ENCODE measurements at regions not wholly inside any gene's neighbourhood (a gene's known extent, or its start where the extent isn't known, plus 50 kb on each side); places are given as distances from the start of the nearest gene placed in this dataset.

DNA sequence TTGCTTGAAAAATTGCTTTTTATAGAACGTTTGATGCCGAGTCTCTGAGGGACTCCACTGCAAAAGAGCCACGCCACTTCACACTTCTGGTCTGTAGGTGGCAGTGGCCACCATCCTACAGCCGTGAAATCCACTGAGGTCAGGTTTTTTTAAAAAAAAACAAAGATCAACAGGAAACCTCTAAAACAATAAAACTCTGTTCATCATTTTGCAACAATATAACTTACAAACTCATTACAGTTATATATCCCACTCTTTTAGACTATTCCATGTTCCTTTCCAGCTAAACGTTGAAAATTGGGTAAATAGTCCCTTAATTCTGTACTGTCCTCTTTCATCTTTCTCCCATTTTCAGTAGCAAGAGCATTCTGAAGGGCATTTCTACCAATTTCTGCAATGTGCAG lies 64.6 kb upstream of the FMN2 start:
- Histone ChIP-seq H2AFZ (ENCODE audit: insufficient read depth, low read length, poor library complexity) (no peak overlapping the region), H3K14ac (ENCODE audit: low read length) (no peak overlapping the region)
- no CpG with 5 or more reads among the region's 5 CpGs for WGBS (ENCODE audit: extremely low coverage, insufficient coverage, insufficient read length)

GRCh38 chr1:240029418-240029817 lies 62.3 kb upstream of the FMN2 start:
- no peaks in the 10 kb centered on the region for H3K36me3 ChIP-seq (ENCODE audit: control insufficient read depth in 1 of 2, insufficient read depth in 2 of 2, low read length in 2 of 2)
- H4K91ac ChIP-seq (ENCODE audit: low read depth, low read length): no peak overlapping the region
- H3K23ac ChIP-seq (ENCODE audit: low read length): no peak overlapping the region
- no peak overlapping the region for H2BK12ac ChIP-seq (ENCODE audit: low read length)
- no peak overlapping the region for H4K12ac ChIP-seq (ENCODE audit: low read depth, low read length)
- no peaks in the 10 kb centered on the region for H3K4me1 ChIP-seq (ENCODE audit: control insufficient read depth in 1 of 2, insufficient read depth in 2 of 2, low read length in 2 of 2)
- no CpG with 5 or more reads among the region's 3 CpGs for WGBS (ENCODE audit: extremely low coverage, insufficient coverage, insufficient read length)
- H3K4me2 ChIP-seq (ENCODE audit: low read length): no peak overlapping the region
- no peak overlapping the region for H2AK5ac ChIP-seq (ENCODE audit: low read length)
- H2BK5ac ChIP-seq (ENCODE audit: low read depth, low read length, poor library complexity): no peak overlapping the region
- H3K27ac ChIP-seq (ENCODE audit: low read depth, low read length): no peak overlapping the region
- no peak overlapping the region for H3K14ac ChIP-seq (ENCODE audit: low read length)
- DNase-seq: no peak
- H2AFZ ChIP-seq (ENCODE audit: insufficient read depth, low read length, poor library complexity): no peak overlapping the region
- H3K9ac ChIP-seq (ENCODE audit: low read length): no peak overlapping the region
- no peak overlapping the region for H3K4ac ChIP-seq (ENCODE audit: low read depth, low read length)
- no peaks in the 10 kb centered on the region for H3K79me2 ChIP-seq (ENCODE audit: control insufficient read depth, insufficient read depth, low read length, poor library complexity)
- no peaks in the 10 kb centered on the region for H3K9me3 ChIP-seq (ENCODE audit: insufficient read depth, low read depth, low read length)
- no peaks in the 10 kb centered on the region for H3K27me3 ChIP-seq (ENCODE audit: insufficient read depth, low read length)
- no peak overlapping the region for H4K8ac ChIP-seq (ENCODE audit: low read depth, low read length)
- no peak overlapping the region for H3K4me3 ChIP-seq (ENCODE audit: low read depth, low read length)
- no peak overlapping the region for H2BK120ac ChIP-seq (ENCODE audit: insufficient read depth, low read length, poor library complexity)
- no peak overlapping the region for H3K18ac ChIP-seq (ENCODE audit: low read length)
- no peaks in the 10 kb centered on the region for H3K79me1 ChIP-seq (ENCODE audit: low read length)

More for the DNA sequence above, 64.6 kb upstream of the FMN2 start:
- H4K8ac ChIP-seq (ENCODE audit: low read depth, low read length): no peak overlapping the region
- H2BK5ac ChIP-seq (ENCODE audit: low read depth, low read length, poor library complexity): no peak overlapping the region
- no peak overlapping the region for H3K18ac ChIP-seq (ENCODE audit: low read length)
- no peaks in the 10 kb centered on the region for H3K4me1 ChIP-seq (ENCODE audit: control insufficient read depth in 1 of 2, insufficient read depth in 2 of 2, low read length in 2 of 2)
- H2BK120ac ChIP-seq (ENCODE audit: insufficient read depth, low read length, poor library complexity): no peak overlapping the region
- H4K12ac ChIP-seq (ENCODE audit: low read depth, low read length): no peak overlapping the region
- H3K79me1 ChIP-seq (ENCODE audit: low read length): no peaks in the 10 kb centered on the region
- no peak overlapping the region for H3K27ac ChIP-seq (ENCODE audit: low read depth, low read length)
- H3K27me3 ChIP-seq (ENCODE audit: insufficient read depth, low read length): no peaks in the 10 kb centered on the region
- H3K4me2 ChIP-seq (ENCODE audit: low read length): no peak overlapping the region
- H2BK12ac ChIP-seq (ENCODE audit: low read length): no peak overlapping the region
- H3K79me2 ChIP-seq (ENCODE audit: control insufficient read depth, insufficient read depth, low read length, poor library complexity): no peaks in the 10 kb centered on the region
- no peak overlapping the region for H3K4me3 ChIP-seq (ENCODE audit: low read depth, low read length)
- no peak overlapping the region for H3K4ac ChIP-seq (ENCODE audit: low read depth, low read length)
- no peaks in the 10 kb centered on the region for H3K36me3 ChIP-seq (ENCODE audit: control insufficient read depth in 1 of 2, insufficient read depth in 2 of 2, low read length in 2 of 2)
- no peak overlapping the region for H2AK5ac ChIP-seq (ENCODE audit: low read length)
- no peak overlapping the region for H3K9ac ChIP-seq (ENCODE audit: low read length)
- no peak overlapping the region for H4K91ac ChIP-seq (ENCODE audit: low read depth, low read length)
- peak; percentile 16 to 62 for DNase-seq
- H3K9me3 ChIP-seq (ENCODE audit: insufficient read depth, low read depth, low read length): no peaks in the 10 kb centered on the region
- H3K23ac ChIP-seq (ENCODE audit: low read length): no peak overlapping the region

- Histone ChIP-seq H2BK5ac (ENCODE audit: low read depth, low read length, poor library complexity) (no peak overlapping the region), H3K18ac (ENCODE audit: low read length) (no peak overlapping the region), H4K8ac (ENCODE audit: low read depth, low read length) (no peak overlapping the region), H3K4me1 (ENCODE audit: control insufficient read depth in 1 of 2, insufficient read depth in 2 of 2, low read length in 2 of 2) (no peaks in the 10 kb centered on the region), H3K4ac (ENCODE audit: low read depth, low read length) (no peak overlapping the region), H3K79me1 (ENCODE audit: low read length) (no peaks in the 10 kb centered on the region), H2AK5ac (ENCODE audit: low read length) (no peak overlapping the region), H3K79me2 (ENCODE audit: control insufficient read depth, insufficient read depth, low read length, poor library complexity) (no peaks in the 10 kb centered on the region), H3K27me3 (ENCODE audit: insufficient read depth, low read length) (no peaks in the 10 kb centered on the region), H3K23ac (ENCODE audit: low read length) (no peak overlapping the region), H3K9me3 (ENCODE audit: insufficient read depth, low read depth, low read length) (no peaks in the 10 kb centered on the region), H4K91ac (ENCODE audit: low read depth, low read length) (no peak overlapping the region), H3K36me3 (ENCODE audit: control insufficient read depth in 1 of 2, insufficient read depth in 2 of 2, low read length in 2 of 2) (no peaks in the 10 kb centered on the region), H2BK12ac (ENCODE audit: low read length) (peak overlapping the region; percentile 5), H3K27ac (ENCODE audit: low read depth, low read length) (no peak overlapping the region), H3K4me2 (ENCODE audit: low read length) (no peak overlapping the region), H3K14ac (ENCODE audit: low read length) (no peak overlapping the region), H4K12ac (ENCODE audit: low read depth, low read length) (no peak overlapping the region), H3K9ac (ENCODE audit: low read length) (no peak overlapping the region), H2BK120ac (ENCODE audit: insufficient read depth, low read length, poor library complexity) (no peak overlapping the region), H3K4me3 (ENCODE audit: low read depth, low read length) (no peak overlapping the region), H2AFZ (ENCODE audit: insufficient read depth, low read length, poor library complexity) (no peak overlapping the region)
- no CpG with 5 or more reads among the region's 5 CpGs for WGBS (ENCODE audit: extremely low coverage, insufficient coverage, insufficient read length)
- no peak for DNase-seq
Observed at GRCh38 chr1:240030236-240030635, 61.4 kb upstream of the FMN2 start.

DNA sequence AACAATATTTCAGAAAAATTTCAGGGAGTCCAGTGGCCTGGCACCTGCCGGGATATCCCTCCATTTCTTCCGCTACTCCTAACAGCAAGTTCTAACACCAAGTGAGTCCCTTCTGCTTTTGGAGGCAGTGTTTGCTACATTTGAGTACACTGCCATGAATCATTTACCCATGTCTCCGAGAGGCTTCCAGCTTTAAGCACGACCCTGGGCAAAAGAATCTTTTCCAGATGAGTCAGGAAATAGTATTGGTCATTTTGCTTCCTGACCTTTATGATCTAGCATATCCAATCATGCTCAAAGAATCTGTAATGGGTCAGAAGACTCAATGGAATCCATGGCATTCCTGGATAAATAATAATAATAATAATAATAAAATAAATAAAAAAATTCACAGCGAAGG lies 60.7 kb upstream of the FMN2 start:
- Histone ChIP-seq H3K27me3 (ENCODE audit: insufficient read depth, low read length) (no peaks in the 10 kb centered on the region), H3K27ac (ENCODE audit: low read depth, low read length) (no peak overlapping the region), H3K79me2 (ENCODE audit: control insufficient read depth, insufficient read depth, low read length, poor library complexity) (no peaks in the 10 kb centered on the region), H2BK12ac (ENCODE audit: low read length) (no peak overlapping the region), H4K8ac (ENCODE audit: low read depth, low read length) (no peak overlapping the region), H2BK120ac (ENCODE audit: insufficient read depth, low read length, poor library complexity) (no peak overlapping the region), H2AFZ (ENCODE audit: insufficient read depth, low read length, poor library complexity) (no peak overlapping the region), H3K18ac (ENCODE audit: low read length) (no peak overlapping the region), H3K4me3 (ENCODE audit: low read depth, low read length) (no peak overlapping the region), H3K9ac (ENCODE audit: low read length) (no peak overlapping the region), H3K4ac (ENCODE audit: low read depth, low read length) (no peak overlapping the region), H3K36me3 (ENCODE audit: control insufficient read depth in 1 of 2, insufficient read depth in 2 of 2, low read length in 2 of 2) (no peaks in the 10 kb centered on the region), H4K12ac (ENCODE audit: low read depth, low read length) (no peak overlapping the region), H4K91ac (ENCODE audit: low read depth, low read length) (no peak overlapping the region), H3K9me3 (ENCODE audit: insufficient read depth, low read depth, low read length) (no peaks in the 10 kb centered on the region), H3K23ac (ENCODE audit: low read length) (no peak overlapping the region), H3K4me2 (ENCODE audit: low read length) (no peak overlapping the region), H3K79me1 (ENCODE audit: low read length) (no peaks in the 10 kb centered on the region), H3K14ac (ENCODE audit: low read length) (no peak overlapping the region), H2BK5ac (ENCODE audit: low read depth, low read length, poor library complexity) (no peak overlapping the region), H2AK5ac (ENCODE audit: low read length) (no peak overlapping the region), H3K4me1 (ENCODE audit: control insufficient read depth in 1 of 2, insufficient read depth in 2 of 2, low read length in 2 of 2) (no peaks in the 10 kb centered on the region)
- peak; percentile 11 to 58 for DNase-seq
- WGBS (ENCODE audit: extremely low coverage, insufficient coverage, insufficient read length): no CpG with 5 or more reads among the region's 5 CpGs

All from trophoblast cell (in vitro differentiated cells and primary cell).